MM.1S (cell line): ENCODE measurements at regions not wholly inside any gene's neighbourhood (a gene's known extent, or its start where the extent isn't known, plus 50 kb on each side); places are given as distances from the start of the nearest gene placed in this dataset.

Source experiments
- DNase-seq: peaks from one replicate; pipeline ENCODE4 v3.0.0-alpha.2; 2015
- H2AFZ ChIP-seq: fragments of 300-600 bp; sonication (generic); 2 replicates; pipeline ENCODE4 v1.6.0; 2016; ENCODE audit warnings: antibody characterized with exemption, low read length
- H3F3A ChIP-seq: fragments of 300-600 bp; sonication (generic); 2 replicates; pipeline ENCODE4 v1.6.1; 2016; ENCODE audit warnings: mild to moderate bottlenecking, antibody characterized with exemption, low read length, moderate library complexity, mixed read lengths; ENCODE audit not compliant: insufficient read depth
- H3K27ac ChIP-seq: fragments of 300-600 bp; sonication (generic); 2 replicates; pipeline ENCODE4 v1.5.1; 2016; ENCODE audit warnings: mild to moderate bottlenecking, low read length
- H3K27me3 ChIP-seq: fragments of 300-600 bp; sonication (generic); replicated peaks from 2 replicates; pipeline ENCODE4 v1.6.0; 2016; ENCODE audit warnings: low read length; ENCODE audit not compliant: insufficient read depth
- H3K36me3 ChIP-seq: fragments of 300-600 bp; sonication (generic); replicated peaks from 2 replicates; pipeline ENCODE4 v1.6.1; 2016; ENCODE audit warnings: mild to moderate bottlenecking, low read length, mixed read lengths; ENCODE audit not compliant: insufficient read depth
- H3K4me1 ChIP-seq: fragments of 300-600 bp; sonication (generic); 2 replicates; pipeline ENCODE4 v1.6.1; 2016; ENCODE audit warnings: low read length, mixed read lengths
- H3K4me2 ChIP-seq: fragments of 300-600 bp; sonication (generic); 2 replicates; pipeline ENCODE4 v1.6.0; 2016; ENCODE audit warnings: low read depth, low read length
- H3K4me3 ChIP-seq: fragments of 300-600 bp; sonication (generic); 2 replicates; pipeline ENCODE4 v1.5.1; 2016; ENCODE audit warnings: low read length, mixed read lengths
- H3K79me2 ChIP-seq: fragments of 300-600 bp; sonication (generic); 2 replicates; pipeline ENCODE4 v1.6.1; 2016; ENCODE audit warnings: mixed run types, low read length, mixed read lengths
- H3K9ac ChIP-seq: fragments of 300-600 bp; sonication (generic); 2 replicates; pipeline ENCODE4 v1.6.1; 2016; ENCODE audit warnings: low read length, mixed read lengths
- H3K9me2 ChIP-seq: fragments of 300-600 bp; sonication (generic); replicated peaks from 2 replicates; pipeline ENCODE4 v1.6.1; 2016; ENCODE audit warnings: mild to moderate bottlenecking, low read length, mixed read lengths; ENCODE audit not compliant: insufficient read depth
- H3K9me3 ChIP-seq: fragments of 300-600 bp; sonication (generic); replicated peaks from 2 replicates; pipeline ENCODE4 v1.6.1; 2016; ENCODE audit warnings: mild to moderate bottlenecking, low read length, mixed read lengths; ENCODE audit not compliant: insufficient read depth
- H4K20me1 ChIP-seq: fragments of 300-600 bp; sonication (generic); 2 replicates; pipeline ENCODE4 v1.6.1; 2016; ENCODE audit warnings: mild to moderate bottlenecking, low read length, moderate library complexity, mixed read lengths; ENCODE audit not compliant: insufficient read depth
- EZH2 ChIP-seq: fragments of 300-600 bp; sonication (generic); optimal IDR thresholded peaks from 2 replicates; pipeline ENCODE3; 2017; ENCODE audit warnings: low read depth, mild to moderate bottlenecking, antibody characterized with exemption, low read length, mixed read lengths
- EZH2phosphoT487 ChIP-seq: fragments of 300-600 bp; sonication (generic); IDR thresholded peaks from 2 replicates; pipeline ENCODE4 v1.6.1; 2018; ENCODE audit warnings: antibody characterized with exemption, low read length
- TF ChIP-seq, protein P1 (sequence below): fragments of 300-600 bp; sonication (generic); IDR thresholded peaks from 2 replicates; pipeline ENCODE4 v1.5.1; 2016; ENCODE audit warnings: antibody characterized with exemption, low read length, mixed read lengths

DNA sequence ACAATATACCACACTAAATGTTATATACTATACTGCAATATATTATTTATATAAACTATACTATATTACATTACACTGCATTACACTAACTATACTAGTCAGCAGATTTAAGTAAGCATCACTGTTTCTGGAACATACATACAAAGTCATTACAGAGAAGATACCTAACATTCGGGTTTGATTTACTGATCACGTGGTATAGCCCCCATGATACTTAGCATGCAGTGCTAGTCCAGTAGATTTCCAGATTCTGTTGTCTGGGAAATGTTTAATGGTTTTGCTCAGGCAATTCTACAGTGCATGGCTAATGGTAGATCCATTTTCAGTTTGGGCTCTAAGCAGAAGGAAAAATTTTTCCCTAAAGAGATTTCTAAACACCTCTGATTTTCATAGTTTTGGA lies 403.7 kb upstream of the TMTC1 start:
- Histone ChIP-seq H3K79me2 (no peaks in the 10 kb centered on the region), H3K4me3 (no peak overlapping the region), H4K20me1 (no peaks in the 10 kb centered on the region), H2AFZ (no peak overlapping the region), H3F3A (no peaks in the 10 kb centered on the region), H3K4me2 (no peak overlapping the region), H3K36me3 (no peaks in the 10 kb centered on the region), H3K4me1 (no peaks in the 10 kb centered on the region), H3K9me2 (no peaks in the 10 kb centered on the region), H3K27me3 (no peaks in the 10 kb centered on the region), H3K9me3 (no peaks in the 10 kb centered on the region), H3K9ac (no peak overlapping the region), H3K27ac (no peak overlapping the region)
- no peak for TF ChIP-seq EZH2phosphoT487
- TF ChIP-seq, protein P1, sequence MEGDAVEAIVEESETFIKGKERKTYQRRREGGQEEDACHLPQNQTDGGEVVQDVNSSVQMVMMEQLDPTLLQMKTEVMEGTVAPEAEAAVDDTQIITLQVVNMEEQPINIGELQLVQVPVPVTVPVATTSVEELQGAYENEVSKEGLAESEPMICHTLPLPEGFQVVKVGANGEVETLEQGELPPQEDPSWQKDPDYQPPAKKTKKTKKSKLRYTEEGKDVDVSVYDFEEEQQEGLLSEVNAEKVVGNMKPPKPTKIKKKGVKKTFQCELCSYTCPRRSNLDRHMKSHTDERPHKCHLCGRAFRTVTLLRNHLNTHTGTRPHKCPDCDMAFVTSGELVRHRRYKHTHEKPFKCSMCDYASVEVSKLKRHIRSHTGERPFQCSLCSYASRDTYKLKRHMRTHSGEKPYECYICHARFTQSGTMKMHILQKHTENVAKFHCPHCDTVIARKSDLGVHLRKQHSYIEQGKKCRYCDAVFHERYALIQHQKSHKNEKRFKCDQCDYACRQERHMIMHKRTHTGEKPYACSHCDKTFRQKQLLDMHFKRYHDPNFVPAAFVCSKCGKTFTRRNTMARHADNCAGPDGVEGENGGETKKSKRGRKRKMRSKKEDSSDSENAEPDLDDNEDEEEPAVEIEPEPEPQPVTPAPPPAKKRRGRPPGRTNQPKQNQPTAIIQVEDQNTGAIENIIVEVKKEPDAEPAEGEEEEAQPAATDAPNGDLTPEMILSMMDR, result no peak
- no peak for TF ChIP-seq EZH2
- DNase-seq, result no peak

GRCh38 chr12:30181334-30181733 lies 397.6 kb upstream of the TMTC1 start:
- Histone ChIP-seq H3K4me1 (peaks cover 16% of the 10 kb centered on the region), H3K4me3 (no peak overlapping the region), H3K9me2 (no peaks in the 10 kb centered on the region), H3K79me2 (no peaks in the 10 kb centered on the region), H3K9me3 (no peaks in the 10 kb centered on the region), H3K4me2 (no peak overlapping the region), H2AFZ (no peak overlapping the region), H4K20me1 (no peaks in the 10 kb centered on the region), H3K9ac (no peak overlapping the region), H3K27me3 (no peaks in the 10 kb centered on the region), H3K36me3 (no peaks in the 10 kb centered on the region), H3F3A (no peaks in the 10 kb centered on the region), H3K27ac (no peak overlapping the region)
- TF ChIP-seq EZH2 (no peak), EZH2phosphoT487 (no peak)
- TF ChIP-seq, protein P1, result no peak
- no peak for DNase-seq

- peak; percentile 39 for DNase-seq
- no peak overlapping the region for H2AFZ ChIP-seq
- no peaks in the 10 kb centered on the region for H3K36me3 ChIP-seq
- no peak overlapping the region for H3K27ac ChIP-seq
- no peaks in the 10 kb centered on the region for H3K79me2 ChIP-seq
- H3K4me3 ChIP-seq, result no peak overlapping the region
- no peaks in the 10 kb centered on the region for H4K20me1 ChIP-seq
- H3K27me3 ChIP-seq, result no peaks in the 10 kb centered on the region
- H3K9me3 ChIP-seq, result no peaks in the 10 kb centered on the region
- TF ChIP-seq EZH2 (no peak), EZH2phosphoT487 (no peak)
- TF ChIP-seq, protein P1, result no peak
- no peak overlapping the region for H3K9ac ChIP-seq
- peak overlapping the region; percentile 23; the same call in 1 of the 2 replicates for H3K4me2 ChIP-seq
- H3F3A ChIP-seq, result no peaks in the 10 kb centered on the region
- H3K4me1 ChIP-seq, result peaks cover 16% of the 10 kb centered on the region
- H3K9me2 ChIP-seq, result no peaks in the 10 kb centered on the region
These were observed 396.9 kb upstream of the TMTC1 start for GRCh38 chr12:30180602-30181001.
